GM18951 (cell line): ENCODE measurements at regions not wholly inside any gene's neighbourhood (a gene's known extent, or its start where the extent isn't known, plus 50 kb on each side); places are given as distances from the start of the nearest gene placed in this dataset.
A peak's percentile ranks its signal among the peaks of the same experiment; 100 is the strongest.

Source experiments
- POLR2A ChIP-seq: IDR thresholded peaks from 4 replicates; pipeline ENCODE4 v1.6.1; 2011; ENCODE audit warnings: mild to moderate bottlenecking; ENCODE audit not compliant: insufficient read length, insufficient read depth; ENCODE audit errors: extremely low read depth
- in situ Hi-C: fragments of 300-500 bp; cut with MboI; formaldehyde crosslinking; loops from one replicate; pipeline ENCODE4 v1.12.0; 2022; ENCODE audit warnings: low sequenced_read_pairs, mixed read lengths, inconsistent platforms; ENCODE audit not compliant: unreplicated experiment

- in situ Hi-C loops: no loop called here
- no peak for TF ChIP-seq POLR2A
These were observed 101.6 kb upstream of the TNS3 start for GRCh38 chr7:47683485-47683898.

GRCh38 chr7:47682874-47683273 is 101.0 kb upstream of the TNS3 start:
- in situ Hi-C loops: no loop called here
- no peak for TF ChIP-seq POLR2A

- no peak for TF ChIP-seq POLR2A
- in situ Hi-C loops: no loop called here
These were observed 99.4 kb upstream of the TNS3 start for GRCh38 chr7:47681249-47681810.

GRCh38 chr7:47678641-47679380 is 96.9 kb upstream of the TNS3 start:
- in situ Hi-C loops: no loop called here
- TF ChIP-seq POLR2A: no peak

GRCh38 chr7:47677664-47678063 is 95.8 kb upstream of the TNS3 start:
- in situ Hi-C loops: no loop called here
- no peak for TF ChIP-seq POLR2A

GRCh38 chr7:47677093-47677492 is 95.2 kb upstream of the TNS3 start:
- in situ Hi-C loops: no loop called here

GRCh38 chr7:47672977-47673381 is 91.1 kb upstream of the TNS3 start:
- TF ChIP-seq POLR2A: no peak
- in situ Hi-C loops: no loop called here

More at GRCh38 chr7:47677093-47677492, 95.2 kb upstream of the TNS3 start:
- no peak for TF ChIP-seq POLR2A

GRCh38 chr7:47672271-47672791 is 90.4 kb upstream of the TNS3 start:
- in situ Hi-C loops: no loop called here
- no peak for TF ChIP-seq POLR2A

GRCh38 chr7:47671358-47671757 is 89.4 kb upstream of the TNS3 start:
- no peak for TF ChIP-seq POLR2A
- in situ Hi-C loops: no loop called here

- in situ Hi-C loops: no loop called here
- peak; percentile 46 for TF ChIP-seq POLR2A
These were observed 88.8 kb upstream of the TNS3 start for GRCh38 chr7:47670729-47671128.

GRCh38 chr7:47669901-47670384 is 88.0 kb upstream of the TNS3 start:
- in situ Hi-C loops: no loop called here
- TF ChIP-seq POLR2A: no peak

- no peak for TF ChIP-seq POLR2A
- in situ Hi-C loops: no loop called here
These were observed 87.4 kb upstream of the TNS3 start for GRCh38 chr7:47669178-47669891.

- in situ Hi-C loops: no loop called here
- no peak for TF ChIP-seq POLR2A
These were observed 84.4 kb upstream of the TNS3 start for GRCh38 chr7:47666164-47666862.
